GM10266 (cell line): ENCODE measurements at regions not wholly inside any gene's neighbourhood (a gene's known extent, or its start where the extent isn't known, plus 50 kb on each side); places are given as distances from the start of the nearest gene placed in this dataset.
"Not testable (repeated sequence)": the region's sequence is repeated elsewhere in the genome, so short reads cannot be mapped to it uniquely, and the experiment has no call there.

Experiments
- DNase-seq: peaks from one replicate; pipeline ENCODE4 v3.0.0; 2012; ENCODE audit errors: extremely low spot score
- CTCF ChIP-seq: IDR thresholded peaks from 2 replicates; pipeline ENCODE4 v1.5.1; 2012; ENCODE audit warnings: mild to moderate bottlenecking, low read depth; ENCODE audit not compliant: control insufficient read depth, insufficient read depth; ENCODE audit errors: missing control alignments

GRCh38 chr5:40453689-40454088, 226.0 kb upstream of the PTGER4 start:
- TF ChIP-seq CTCF: no peak
- DNase-seq: no peak

DNA sequence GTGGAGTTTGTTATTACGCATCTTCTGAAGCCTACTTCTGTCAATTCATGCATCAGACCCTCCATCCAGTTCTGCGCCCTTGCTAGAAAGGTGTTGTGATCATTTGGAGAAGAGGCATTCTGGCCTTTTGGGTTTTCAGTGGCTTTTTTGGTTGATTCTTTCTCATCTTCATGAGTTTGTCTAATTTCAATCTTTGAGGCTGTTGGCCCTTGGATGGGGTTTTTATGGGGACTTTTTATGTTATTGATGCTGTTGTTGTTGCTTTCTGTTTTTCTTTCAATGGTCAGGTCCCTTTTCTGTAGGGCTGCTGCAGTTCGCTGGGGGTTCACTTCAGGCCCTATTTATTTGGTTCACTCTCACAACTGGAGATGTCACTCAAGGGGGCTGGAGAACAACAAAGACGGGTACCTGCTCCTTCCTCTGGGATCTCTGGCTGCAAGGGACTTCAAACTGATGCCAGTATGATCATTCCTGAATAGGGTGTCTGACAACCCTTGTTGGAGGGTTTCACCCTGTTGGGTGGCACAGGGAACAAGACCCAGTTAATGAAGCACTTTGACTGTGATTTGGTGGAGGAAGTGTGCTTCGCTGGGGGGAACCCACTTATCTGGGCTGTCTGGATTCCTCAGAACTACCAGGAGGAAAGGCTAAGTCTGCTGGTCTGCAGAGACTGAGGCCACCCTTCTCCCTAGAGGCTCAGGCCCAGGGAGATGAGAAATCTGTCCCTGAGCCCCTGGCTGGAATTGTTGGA, 226.7 kb upstream of the PTGER4 start:
- TF ChIP-seq CTCF: no peak
- no peak for DNase-seq

DNA sequence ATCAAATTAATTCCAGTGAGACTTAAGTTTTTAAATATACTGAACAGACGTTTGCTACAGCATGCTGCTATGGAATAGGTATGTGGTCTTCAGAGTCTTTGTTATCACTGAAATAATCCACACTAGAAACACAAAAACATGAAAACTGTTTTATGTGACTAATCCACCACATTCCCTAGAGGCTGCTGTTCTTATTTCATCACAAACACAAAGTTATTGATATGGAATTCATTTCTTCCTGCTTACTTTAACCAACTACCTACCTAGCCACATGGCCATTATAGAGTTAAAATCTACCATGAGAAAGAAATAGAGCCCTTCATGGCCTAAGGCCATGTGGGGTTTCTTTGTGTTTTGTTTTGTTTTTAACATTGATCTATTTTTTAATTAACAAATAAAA, 232.3 kb upstream of the PTGER4 start:
- no peak for TF ChIP-seq CTCF
- DNase-seq: no peak

DNA sequence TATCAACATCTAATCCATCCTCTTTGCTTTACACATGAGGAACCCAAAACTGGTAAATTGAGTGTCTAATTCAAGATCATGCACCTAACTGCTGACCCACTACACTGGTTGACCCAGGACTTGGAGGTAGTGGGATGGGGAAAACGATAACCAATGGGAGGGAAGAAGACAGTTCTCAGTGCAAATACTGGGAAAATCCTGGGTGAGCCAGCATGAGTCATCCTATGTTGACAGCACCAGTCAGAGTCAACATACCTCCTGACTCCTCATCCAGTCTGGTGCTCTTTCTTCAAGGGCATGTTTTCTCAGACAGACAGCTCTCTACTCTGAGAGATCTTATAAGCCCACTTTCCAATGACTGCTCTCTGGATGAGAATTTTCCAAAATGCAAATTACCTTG, 232.8 kb upstream of the PTGER4 start:
- DNase-seq: no peak
- TF ChIP-seq CTCF: no peak

DNA sequence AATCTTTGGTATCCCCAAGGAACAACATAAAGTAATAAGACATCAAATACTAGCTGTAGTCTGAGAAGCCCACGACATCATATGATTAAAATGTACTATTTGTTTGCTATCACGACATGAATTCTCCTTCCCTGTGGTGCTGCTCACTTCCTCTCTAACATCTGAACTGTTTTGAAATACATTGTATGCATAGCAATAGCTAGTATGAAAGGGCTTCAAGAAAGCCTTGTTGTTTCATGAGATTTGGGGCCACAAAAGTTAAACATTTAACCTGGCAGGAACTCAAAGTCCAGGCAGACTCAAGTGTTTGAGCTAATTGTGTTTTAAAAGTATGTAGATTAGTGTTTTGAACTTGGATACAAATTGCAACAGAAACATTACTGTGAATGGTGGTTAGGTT, 237.4 kb upstream of the PTGER4 start:
- TF ChIP-seq CTCF: no peak
- DNase-seq: no peak

- DNase-seq: no peak
- TF ChIP-seq CTCF: no peak
Observed at GRCh38 chr5:40441733-40442132, 238.0 kb upstream of the PTGER4 start.

DNA sequence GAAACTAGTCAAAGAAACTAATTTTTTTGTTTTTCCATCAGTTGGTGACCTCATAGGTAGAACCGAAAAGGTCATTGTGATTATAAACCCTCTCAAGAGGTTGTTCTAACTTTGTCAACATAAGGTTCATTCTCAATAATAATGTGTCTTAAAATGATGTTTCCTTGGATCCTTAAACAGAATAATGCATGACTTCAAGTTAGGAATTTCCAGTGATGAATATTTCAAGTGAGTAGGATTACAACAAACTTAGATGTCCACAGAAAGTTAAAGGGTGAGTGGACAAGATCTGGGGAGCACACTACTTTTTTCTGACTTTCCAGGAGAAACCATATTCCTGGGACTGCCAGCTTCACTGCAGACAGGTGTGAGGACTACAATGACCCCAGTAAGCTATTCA, 239.0 kb upstream of the PTGER4 start:
- no peak for DNase-seq
- TF ChIP-seq CTCF: no peak

DNA sequence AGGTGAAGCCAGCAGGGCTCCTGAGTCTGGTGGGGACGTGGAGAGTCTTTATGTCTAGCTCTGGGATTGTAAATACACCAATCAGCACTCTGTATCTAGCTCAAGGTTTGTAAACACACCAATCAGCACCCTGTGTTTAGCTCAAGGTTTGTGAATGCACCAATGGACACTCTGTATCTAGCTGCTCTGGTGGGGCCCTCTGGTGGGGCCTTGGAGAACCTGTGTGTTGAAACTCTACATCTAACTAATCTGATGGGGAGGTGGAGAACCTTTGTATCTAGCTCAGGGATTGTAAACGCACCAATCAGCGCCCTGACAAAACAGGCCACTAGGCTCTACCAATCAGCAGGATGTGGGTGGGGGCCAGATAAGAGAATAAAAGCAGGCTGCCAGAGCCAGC, 240.6 kb upstream of the PTGER4 start:
- not testable (repeated sequence) for DNase-seq

DNA sequence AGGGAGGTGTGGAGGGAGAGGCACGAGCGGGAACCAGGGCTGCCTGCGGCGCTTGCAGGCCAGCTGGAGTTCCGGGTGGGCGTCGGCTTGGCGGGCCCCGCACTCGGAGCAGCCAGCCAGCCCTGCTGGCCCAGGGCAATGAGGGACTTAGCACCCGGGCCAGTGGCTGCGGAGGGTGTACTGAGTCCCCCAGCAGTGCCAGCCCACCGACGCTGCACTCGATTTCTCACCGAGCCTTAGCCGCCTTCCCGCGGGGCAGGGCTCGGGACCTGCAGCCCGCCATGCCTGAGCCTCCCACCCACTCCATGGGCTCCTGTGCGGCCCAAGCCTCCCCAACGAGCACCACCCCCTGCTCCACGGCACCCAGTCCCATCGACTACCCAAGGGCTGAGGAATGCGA, 241.1 kb upstream of the PTGER4 start:
- not testable (repeated sequence) for DNase-seq
